HG03460 (cell line): ENCODE measurements at regions not wholly inside any gene's neighbourhood (a gene's known extent, or its start where the extent isn't known, plus 50 kb on each side); places are given as distances from the start of the nearest gene placed in this dataset.

Experiments used
- ATAC-seq: cut with Tn5 transposase; IDR thresholded peaks from one replicate; pipeline ENCODE4 v1.9.1; 2021; ENCODE audit not compliant: unreplicated experiment

- no peak for ATAC-seq
Measured at GRCh38 chr5:20590356-20590755, 602.4 kb upstream of the CDH18 start.

GRCh38 chr5:20575571-20575970, 587.6 kb upstream of the CDH18 start:
- no peak for ATAC-seq

- no peak for ATAC-seq
Measured at GRCh38 chr5:20574576-20574975, 586.6 kb upstream of the CDH18 start.

GRCh38 chr5:20572614-20573013, 584.6 kb upstream of the CDH18 start:
- ATAC-seq = no peak

- ATAC-seq = no peak
Measured at GRCh38 chr5:20570486-20570885, 582.5 kb upstream of the CDH18 start.

GRCh38 chr5:20562544-20562943, 574.5 kb upstream of the CDH18 start:
- ATAC-seq = no peak

- ATAC-seq = no peak
Measured at GRCh38 chr5:20559845-20560244, 571.8 kb upstream of the CDH18 start.

- ATAC-seq = no peak
Measured at GRCh38 chr5:20556115-20556763, 568.2 kb upstream of the CDH18 start.

- ATAC-seq = no peak
Measured at GRCh38 chr5:20555034-20555433, 567.0 kb upstream of the CDH18 start.

GRCh38 chr5:20554001-20554400, 566.0 kb upstream of the CDH18 start:
- ATAC-seq = no peak

- no peak for ATAC-seq
Measured at GRCh38 chr5:20537911-20538703, 550.1 kb upstream of the CDH18 start.

- ATAC-seq = no peak
Measured at GRCh38 chr5:20536813-20537212, 548.8 kb upstream of the CDH18 start.

- no peak for ATAC-seq
Measured at GRCh38 chr5:20536341-20536740, 548.3 kb upstream of the CDH18 start.

- no peak for ATAC-seq
Measured at GRCh38 chr5:20528471-20528870, 540.5 kb upstream of the CDH18 start.

GRCh38 chr5:20524991-20525529, 537.1 kb upstream of the CDH18 start:
- ATAC-seq = no peak

GRCh38 chr5:20522905-20523482, 535.0 kb upstream of the CDH18 start:
- no peak for ATAC-seq

- ATAC-seq = no peak
Measured at GRCh38 chr5:20515606-20516005, 527.6 kb upstream of the CDH18 start.

GRCh38 chr5:20514145-20514544, 526.1 kb upstream of the CDH18 start:
- ATAC-seq = no peak

GRCh38 chr5:20500546-20500945, 512.5 kb upstream of the CDH18 start:
- ATAC-seq = no peak

- no peak for ATAC-seq
Measured at GRCh38 chr5:20498926-20499325, 510.9 kb upstream of the CDH18 start.

GRCh38 chr5:20498102-20498501, 510.1 kb upstream of the CDH18 start:
- no peak for ATAC-seq

- no peak for ATAC-seq
Measured at GRCh38 chr5:20497356-20497755, 509.4 kb upstream of the CDH18 start.
